ENCODE measurements at regions not wholly inside any gene's neighbourhood (a gene's known extent, or its start where the extent isn't known, plus 50 kb on each side); places are given as distances from the start of the nearest gene placed in this dataset.

DNA sequence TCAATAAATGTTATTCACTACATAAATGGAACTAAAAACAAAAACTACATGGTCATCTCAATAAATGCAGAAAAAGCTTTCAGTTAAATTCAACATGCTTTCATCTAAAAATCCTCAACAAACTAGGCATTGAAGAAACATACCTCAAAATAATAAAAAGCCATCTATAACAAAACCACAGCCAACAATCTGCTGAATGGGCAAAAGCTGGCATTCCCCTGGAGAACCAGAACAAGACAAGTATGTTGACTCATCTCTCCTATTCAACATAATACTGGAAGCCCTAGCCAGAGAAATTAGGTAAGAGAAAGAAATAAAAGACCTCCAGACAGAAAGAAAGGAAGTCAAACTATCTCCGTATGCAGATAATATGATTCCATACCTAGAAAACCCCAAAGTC, 759.9 kb downstream of the EPHA3 start:
- Histone ChIP-seq H3K27ac (no peak overlapping the region), H3K36me3 (no peaks in the 10 kb centered on the region), H3K27me3 (no peaks in the 10 kb centered on the region), H3K4me2 (no peak overlapping the region), H3K9ac (no peak overlapping the region), H3K79me2 (ENCODE audit: low read depth) (no peaks in the 10 kb centered on the region), H3F3A (ENCODE audit: low read depth) (no peaks in the 10 kb centered on the region), H3K9me3 (ENCODE audit: low read depth) (no peaks in the 10 kb centered on the region), H3K4me1 (no peaks in the 10 kb centered on the region), H3K4me3 (no peak overlapping the region), H2AFZ (replicated peaks) (no peak overlapping the region), H4K20me1 (ENCODE audit: low read depth) (no peaks in the 10 kb centered on the region)
- no peak overlapping the region for H3K4me3 Mint-ChIP-seq
- no peaks in the 10 kb centered on the region for H3K36me3 Mint-ChIP-seq
- no peak for DNase-seq (ENCODE audit: low spot score)
- H3K27me3 Mint-ChIP-seq (ENCODE audit: insufficient read depth, low read depth), result no peaks in the 10 kb centered on the region
- peaks cover 8% of the 10 kb centered on the region for H3K9me3 Mint-ChIP-seq
- TF ChIP-seq CTCF (IDR thresholded peaks at IDR 0.05) (no peak), EZH2 (IDR thresholded peaks at IDR 0.05) (no peak), EZH2phosphoT487 (IDR thresholded peaks at IDR 0.05) (no peak)
- H3K4me1 Mint-ChIP-seq, result no peaks in the 10 kb centered on the region
- no peak overlapping the region for H3K27ac Mint-ChIP-seq

- Mint-ChIP-seq H3K36me3 (no peaks in the 10 kb centered on the region), H3K4me3 (no peak overlapping the region)
Observed at GRCh38 chr3:89876116-89876515, 768.7 kb downstream of the EPHA3 start.

GRCh38 chr3:89877230-89877629, 769.8 kb downstream of the EPHA3 start:
- Histone ChIP-seq H3K27me3 (no peaks in the 10 kb centered on the region), H2AFZ (replicated peaks) (no peak overlapping the region), H3K79me2 (ENCODE audit: low read depth) (no peaks in the 10 kb centered on the region), H3K27ac (no peak overlapping the region), H3K9me3 (ENCODE audit: low read depth) (no peaks in the 10 kb centered on the region), H3K4me2 (no peak overlapping the region), H3K36me3 (no peaks in the 10 kb centered on the region), H3F3A (ENCODE audit: low read depth) (no peaks in the 10 kb centered on the region), H3K9ac (no peak overlapping the region), H3K4me3 (no peak overlapping the region), H3K4me1 (no peaks in the 10 kb centered on the region), H4K20me1 (ENCODE audit: low read depth) (no peaks in the 10 kb centered on the region)
- Mint-ChIP-seq H3K27ac (no peak overlapping the region), H3K4me1 (no peaks in the 10 kb centered on the region), H3K36me3 (no peaks in the 10 kb centered on the region), H3K27me3 (ENCODE audit: insufficient read depth, low read depth) (peaks cover 2% of the 10 kb centered on the region), H3K4me3 (no peak overlapping the region), H3K9me3 (peaks cover 9% of the 10 kb centered on the region)
- TF ChIP-seq EZH2 (IDR thresholded peaks at IDR 0.05), result no peak
- no peak for TF ChIP-seq CTCF (IDR thresholded peaks at IDR 0.05)
- no peak for TF ChIP-seq EZH2phosphoT487 (IDR thresholded peaks at IDR 0.05)
- no peak for DNase-seq (ENCODE audit: low spot score)

More at GRCh38 chr3:89876116-89876515, 768.7 kb downstream of the EPHA3 start:
- no peak for TF ChIP-seq EZH2phosphoT487 (IDR thresholded peaks at IDR 0.05)
- no peak for TF ChIP-seq EZH2 (IDR thresholded peaks at IDR 0.05)
- TF ChIP-seq CTCF (IDR thresholded peaks at IDR 0.05), result no peak
- Histone ChIP-seq H3K4me1 (no peaks in the 10 kb centered on the region), H3K27ac (no peak overlapping the region), H3F3A (ENCODE audit: low read depth) (no peaks in the 10 kb centered on the region), H3K9ac (no peak overlapping the region), H3K27me3 (no peaks in the 10 kb centered on the region), H3K79me2 (ENCODE audit: low read depth) (no peaks in the 10 kb centered on the region), H3K9me3 (ENCODE audit: low read depth) (no peaks in the 10 kb centered on the region), H2AFZ (replicated peaks) (no peak overlapping the region), H4K20me1 (ENCODE audit: low read depth) (no peaks in the 10 kb centered on the region), H3K4me2 (no peak overlapping the region), H3K4me3 (no peak overlapping the region), H3K36me3 (no peaks in the 10 kb centered on the region)
- no peaks in the 10 kb centered on the region for H3K4me1 Mint-ChIP-seq
- H3K27ac Mint-ChIP-seq, result no peak overlapping the region
- H3K9me3 Mint-ChIP-seq, result peaks cover 8% of the 10 kb centered on the region
- H3K27me3 Mint-ChIP-seq (ENCODE audit: insufficient read depth, low read depth), result peaks cover 2% of the 10 kb centered on the region
- no peak for DNase-seq (ENCODE audit: low spot score)

Measured in neural progenitor cell (in vitro differentiated cells).